Body of pancreas (tissue), 4 donors: ENCODE measurements at regions not wholly inside any gene's neighbourhood (a gene's known extent, or its start where the extent isn't known, plus 50 kb on each side); places are given as distances from the start of the nearest gene placed in this dataset.

ENCODE experiments used
- ATAC-seq: fragments of 150-250 bp; one replicate; pipeline ENCODE4 v1.9.1; 2016
- DNase-seq, 4 donors: peaks; one replicate each; pipeline ENCODE4 v3.0.0-alpha.2; 2019
- H3K27ac ChIP-seq, 4 donors: fragments of 200-600 bp; sonication (generic); 1 replicate in 3 of 4; 2 replicates in 1 of 4; pipeline versions ENCODE4 v1.5.1 to v1.6.1; 2016 to 2019; ENCODE audit warnings: mild to moderate bottlenecking in 1 of 4, mixed read lengths in 1 of 4, moderate library complexity in 1 of 4
- H3K27me3 ChIP-seq, 2 donors: fragments of 200-600 bp; sonication (generic); one replicate each; pipeline ENCODE4 v1.6.0; 2016; ENCODE audit warnings: mild to moderate bottlenecking in 1 of 2
- H3K36me3 ChIP-seq, 2 donors: fragments of 200-600 bp; sonication (generic); replicated peaks in 1 of 2; 2 replicates each; pipeline ENCODE4 v1.5.1; 2016; ENCODE audit warnings: low read depth in 2 of 2; ENCODE audit not compliant: insufficient read depth in 1 of 2
- H3K4me1 ChIP-seq: fragments of 200-600 bp; sonication (generic); one replicate; pipeline ENCODE4 v1.6.0; 2016
- H3K4me3 ChIP-seq, 2 donors: fragments of 200-600 bp; sonication (generic); 1 replicate in 1 of 2; 2 replicates in 1 of 2; pipeline ENCODE4 v1.5.1; 2016 to 2019
- H3K9me3 ChIP-seq, 3 donors: fragments of 200-600 bp; sonication (generic); 1 replicate in 2 of 3; 2 replicates in 1 of 3; pipeline ENCODE4 v1.5.1; 2016
- CTCF ChIP-seq, 7 experiments: fragments of 450-650 bp in 4 of 7; fragments of 200-600 bp in 3 of 7; sonication (generic) in 3 of 7; IDR thresholded peaks; one replicate each; pipeline ENCODE4 v1.5.1; 2016 to 2019; ENCODE audit warnings: antibody characterized with exemption in 7 of 7
- POLR2A ChIP-seq, 3 donors: fragments of 450-650 bp; IDR thresholded peaks; one replicate each; pipeline ENCODE4 v1.6.1; 2016; ENCODE audit warnings: antibody characterized with exemption in 3 of 3, mild to moderate bottlenecking in 2 of 3
- WGBS, 2 donors: methylation state at CpG; one replicate each; pipeline ENCODE4 v1.1.5; 2017; 5-methylcytosine and 5-hydroxymethylcytosine counted together
- intact Hi-C: fragments of 100-400 bp; cut with DNase I; formaldehyde crosslinking; loops from one replicate; pipeline ENCODE4 v1.15.1; 2023

- Histone ChIP-seq H3K36me3 (no peaks in the 10 kb centered on the region), H3K27ac (no peak overlapping the region), H3K27me3 (no peaks in the 10 kb centered on the region), H3K4me1 (no peaks in the 10 kb centered on the region), H3K9me3 (no peaks in the 10 kb centered on the region), H3K4me3 (no peak overlapping the region)
- TF ChIP-seq POLR2A (IDR thresholded peaks at IDR 0.05), result no peak
- no peak for TF ChIP-seq CTCF (IDR thresholded peaks at IDR 0.05)
- WGBS, 2 donors, result 66 to 90% methylated on average over 3 to 4 of the region's 4 CpGs
- intact Hi-C loops, result no loop called here
- DNase-seq, result no peak
- no peak for ATAC-seq
These were observed 292.5 kb downstream of the NUP35 start for GRCh38 chr2:183416753-183417152.

GRCh38 chr2:183426825-183427224, 302.6 kb downstream of the NUP35 start:
- intact Hi-C loops, result no loop called here
- ATAC-seq (no peak), DNase-seq (no peak)
- 76 to 87% methylated on average over 3 of the region's 3 CpGs for WGBS, 2 donors
- Histone ChIP-seq H3K27ac (no peak overlapping the region), H3K27me3 (no peaks in the 10 kb centered on the region), H3K36me3 (no peaks in the 10 kb centered on the region), H3K4me3 (no peak overlapping the region), H3K9me3 (peaks cover 0 to 4% (median 0%) of the 10 kb centered on the region in 3 donors), H3K4me1 (no peaks in the 10 kb centered on the region)
- TF ChIP-seq CTCF (IDR thresholded peaks at IDR 0.05) (no peak), POLR2A (IDR thresholded peaks at IDR 0.05) (no peak)

GRCh38 chr2:183427558-183427957, 303.3 kb downstream of the NUP35 start:
- TF ChIP-seq CTCF (IDR thresholded peaks at IDR 0.05) (no peak), POLR2A (IDR thresholded peaks at IDR 0.05) (no peak)
- intact Hi-C loops, result no loop called here
- Histone ChIP-seq H3K4me3 (no peak overlapping the region), H3K36me3 (no peaks in the 10 kb centered on the region), H3K27ac (no peak overlapping the region), H3K9me3 (peaks cover 0 to 4% (median 0%) of the 10 kb centered on the region in 3 donors), H3K27me3 (no peaks in the 10 kb centered on the region), H3K4me1 (no peaks in the 10 kb centered on the region)
- no peak for ATAC-seq
- DNase-seq, result no peak
- WGBS, 2 donors, result 77 to 83% methylated on average over 3 of the region's 3 CpGs

GRCh38 chr2:183428881-183429280, 304.6 kb downstream of the NUP35 start:
- H3K9me3 ChIP-seq, result peaks cover 0 to 4% (median 0%) of the 10 kb centered on the region in 3 donors
- TF ChIP-seq POLR2A (IDR thresholded peaks at IDR 0.05) (no peak), CTCF (IDR thresholded peaks at IDR 0.05) (no peak)
- no peak overlapping the region for H3K4me3 ChIP-seq
- ATAC-seq (no peak), DNase-seq (no peak)
- H3K27me3 ChIP-seq, result no peaks in the 10 kb centered on the region
- no peaks in the 10 kb centered on the region for H3K4me1 ChIP-seq
- no peaks in the 10 kb centered on the region for H3K36me3 ChIP-seq
- H3K27ac ChIP-seq, result no peak overlapping the region
- intact Hi-C loops, result no loop called here

GRCh38 chr2:183438541-183438940, 314.3 kb downstream of the NUP35 start:
- 83 to 89% methylated on average over 2 of the region's 2 CpGs for WGBS, 2 donors
- no peaks in the 10 kb centered on the region for H3K27me3 ChIP-seq
- ATAC-seq, result no peak

More at GRCh38 chr2:183438541-183438940, 314.3 kb downstream of the NUP35 start:
- intact Hi-C loops, result no loop called here
- no peaks in the 10 kb centered on the region for H3K4me1 ChIP-seq
- H3K4me3 ChIP-seq, result no peak overlapping the region
- no peaks in the 10 kb centered on the region for H3K36me3 ChIP-seq
- TF ChIP-seq POLR2A (IDR thresholded peaks at IDR 0.05) (no peak), CTCF (IDR thresholded peaks at IDR 0.05) (no peak)
- H3K9me3 ChIP-seq, result no peaks in the 10 kb centered on the region
- no peak for DNase-seq
- H3K27ac ChIP-seq, result no peak overlapping the region
